ENCODE measurements at regions not wholly inside any gene's neighbourhood (a gene's known extent, or its start where the extent isn't known, plus 50 kb on each side); places are given as distances from the start of the nearest gene placed in this dataset.

GRCh38 chr5:133773247-133774202 is 161.2 kb upstream of the FSTL4 start:
- H3K9me3 ChIP-seq (ENCODE audit: control insufficient read depth, low read depth, low read length): no peaks in the 10 kb centered on the region
- 87% methylated on average over 7 of the region's 8 CpGs for WGBS (ENCODE audit: insufficient coverage, low lambda C conversion rate)
- no peaks in the 10 kb centered on the region for H3K4me1 ChIP-seq (ENCODE audit: control insufficient read depth, insufficient read depth, low read length)
- H3K4me3 ChIP-seq (ENCODE audit: low read length): no peak overlapping the region
- H3K27me3 ChIP-seq (ENCODE audit: control insufficient read depth, insufficient read depth, low read length): peaks cover 5% of the 10 kb centered on the region
- DNase-seq: no peak
- no peak overlapping the region for H3K27ac ChIP-seq (ENCODE audit: low read length)
- H3K36me3 ChIP-seq (ENCODE audit: control insufficient read depth, insufficient read depth, low read length): no peaks in the 10 kb centered on the region

DNA sequence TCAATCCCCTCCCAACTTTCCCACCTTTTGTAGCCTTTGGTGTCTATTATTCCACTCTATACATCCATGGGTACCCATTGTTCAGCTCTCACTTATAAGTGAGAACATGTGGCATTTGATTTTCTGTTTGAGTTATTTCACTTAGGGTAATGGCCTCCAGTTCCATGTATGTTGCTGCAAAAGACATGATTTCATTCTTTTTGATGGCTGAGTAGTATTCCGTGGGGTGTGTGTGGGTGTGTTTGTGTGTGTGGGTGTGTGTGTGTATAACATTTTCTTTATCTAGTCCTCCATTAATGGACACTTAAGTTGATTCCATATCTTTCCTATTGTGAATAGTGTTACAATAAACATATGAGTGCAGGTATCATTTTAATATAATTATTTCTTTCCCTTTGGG is 157.5 kb upstream of the FSTL4 start:
- no peak for DNase-seq
- no peaks in the 10 kb centered on the region for H3K4me1 ChIP-seq (ENCODE audit: control insufficient read depth, insufficient read depth, low read length)
- peaks cover 7% of the 10 kb centered on the region for H3K27me3 ChIP-seq (ENCODE audit: control insufficient read depth, insufficient read depth, low read length)
- no peak overlapping the region for H3K4me3 ChIP-seq (ENCODE audit: low read length)
- WGBS (ENCODE audit: insufficient coverage, low lambda C conversion rate): no CpG with 5 or more reads among the region's 1 CpG
- no peak overlapping the region for H3K27ac ChIP-seq (ENCODE audit: low read length)
- no peaks in the 10 kb centered on the region for H3K36me3 ChIP-seq (ENCODE audit: control insufficient read depth, insufficient read depth, low read length)
- H3K9me3 ChIP-seq (ENCODE audit: control insufficient read depth, low read depth, low read length): no peaks in the 10 kb centered on the region

GRCh38 chr5:133763744-133764143 is 151.4 kb upstream of the FSTL4 start:
- WGBS (ENCODE audit: insufficient coverage, low lambda C conversion rate): no CpG with 5 or more reads among the region's 4 CpGs
- Histone ChIP-seq H3K27me3 (ENCODE audit: control insufficient read depth, insufficient read depth, low read length) (peaks cover 15% of the 10 kb centered on the region), H3K9me3 (ENCODE audit: control insufficient read depth, low read depth, low read length) (no peaks in the 10 kb centered on the region), H3K4me3 (ENCODE audit: low read length) (no peak overlapping the region), H3K27ac (ENCODE audit: low read length) (no peak overlapping the region), H3K36me3 (ENCODE audit: control insufficient read depth, insufficient read depth, low read length) (no peaks in the 10 kb centered on the region), H3K4me1 (ENCODE audit: control insufficient read depth, insufficient read depth, low read length) (no peaks in the 10 kb centered on the region)
- no peak for DNase-seq

DNA sequence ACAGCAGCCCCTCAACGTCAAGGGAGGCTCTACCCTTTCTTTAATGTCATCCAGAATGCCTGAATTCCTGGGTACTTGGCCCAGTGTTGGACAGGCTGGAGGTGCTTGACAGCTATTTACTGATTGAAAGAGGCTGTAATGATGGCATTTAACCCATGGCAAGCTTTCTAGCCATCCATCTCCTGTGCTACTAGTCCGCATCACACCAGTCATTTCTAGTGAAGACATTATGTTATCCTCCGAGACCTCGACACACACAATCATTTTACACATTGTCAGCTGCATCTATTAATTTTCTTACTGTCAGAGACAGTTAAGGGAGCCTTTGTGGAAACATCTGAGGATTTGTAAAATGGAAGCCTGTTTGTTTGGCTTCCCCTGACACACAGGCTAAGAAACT is 149.3 kb upstream of the FSTL4 start:
- no peaks in the 10 kb centered on the region for H3K9me3 ChIP-seq (ENCODE audit: control insufficient read depth, low read depth, low read length)
- H3K4me1 ChIP-seq (ENCODE audit: control insufficient read depth, insufficient read depth, low read length): no peaks in the 10 kb centered on the region
- peaks cover 17% of the 10 kb centered on the region for H3K27me3 ChIP-seq (ENCODE audit: control insufficient read depth, insufficient read depth, low read length)
- no peak overlapping the region for H3K4me3 ChIP-seq (ENCODE audit: low read length)
- H3K36me3 ChIP-seq (ENCODE audit: control insufficient read depth, insufficient read depth, low read length): no peaks in the 10 kb centered on the region
- H3K27ac ChIP-seq (ENCODE audit: low read length): no peak overlapping the region
- no peak for DNase-seq
- WGBS (ENCODE audit: insufficient coverage, low lambda C conversion rate): 60% methylated on average over 1 of the region's 4 CpGs

- no CpG with 5 or more reads among the region's 3 CpGs for WGBS (ENCODE audit: insufficient coverage, low lambda C conversion rate)
- Histone ChIP-seq H3K27me3 (ENCODE audit: control insufficient read depth, insufficient read depth, low read length) (peaks cover 21% of the 10 kb centered on the region), H3K36me3 (ENCODE audit: control insufficient read depth, insufficient read depth, low read length) (no peaks in the 10 kb centered on the region), H3K27ac (ENCODE audit: low read length) (no peak overlapping the region), H3K9me3 (ENCODE audit: control insufficient read depth, low read depth, low read length) (no peaks in the 10 kb centered on the region), H3K4me3 (ENCODE audit: low read length) (no peak overlapping the region), H3K4me1 (ENCODE audit: control insufficient read depth, insufficient read depth, low read length) (no peaks in the 10 kb centered on the region)
- DNase-seq: no peak
These were observed 148.2 kb upstream of the FSTL4 start for GRCh38 chr5:133760532-133760931.

- Histone ChIP-seq H3K4me3 (ENCODE audit: low read length) (no peak overlapping the region), H3K27me3 (ENCODE audit: control insufficient read depth, insufficient read depth, low read length) (peaks cover 16% of the 10 kb centered on the region), H3K27ac (ENCODE audit: low read length) (no peak overlapping the region), H3K4me1 (ENCODE audit: control insufficient read depth, insufficient read depth, low read length) (no peaks in the 10 kb centered on the region), H3K9me3 (ENCODE audit: control insufficient read depth, low read depth, low read length) (no peaks in the 10 kb centered on the region), H3K36me3 (ENCODE audit: control insufficient read depth, insufficient read depth, low read length) (no peaks in the 10 kb centered on the region)
- no CpG with 5 or more reads among the region's 1 CpG for WGBS (ENCODE audit: insufficient coverage, low lambda C conversion rate)
- no peak for DNase-seq
These were observed 146.3 kb upstream of the FSTL4 start for GRCh38 chr5:133758641-133759040.

DNA sequence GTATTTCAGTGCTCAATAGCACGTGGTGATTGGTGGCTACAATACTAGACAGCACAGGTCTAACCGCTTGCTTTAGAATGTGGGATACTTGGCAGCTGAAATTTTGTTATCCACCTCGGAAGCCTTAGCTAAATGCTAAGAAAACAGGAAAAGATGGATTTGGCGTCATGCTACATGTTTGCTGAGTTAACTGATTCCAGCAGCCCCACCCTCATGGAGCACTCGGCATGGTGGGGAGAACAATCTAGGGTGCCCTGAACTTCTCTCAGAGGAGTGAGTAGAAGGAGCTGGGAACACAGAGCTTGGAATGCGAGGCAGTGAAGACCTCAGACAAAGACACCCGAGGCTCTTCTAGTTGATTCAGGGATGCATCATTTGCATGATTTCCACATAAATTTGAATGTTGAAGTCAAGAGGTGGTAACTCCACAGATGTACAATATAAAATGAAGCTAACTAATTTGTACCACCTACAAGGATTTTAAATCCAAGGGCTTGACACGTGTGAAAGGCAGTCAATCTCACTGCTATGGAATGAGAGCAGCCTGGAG is 145.1 kb upstream of the FSTL4 start:
- H3K27me3 ChIP-seq (ENCODE audit: control insufficient read depth, insufficient read depth, low read length): peaks cover 10% of the 10 kb centered on the region

DNA sequence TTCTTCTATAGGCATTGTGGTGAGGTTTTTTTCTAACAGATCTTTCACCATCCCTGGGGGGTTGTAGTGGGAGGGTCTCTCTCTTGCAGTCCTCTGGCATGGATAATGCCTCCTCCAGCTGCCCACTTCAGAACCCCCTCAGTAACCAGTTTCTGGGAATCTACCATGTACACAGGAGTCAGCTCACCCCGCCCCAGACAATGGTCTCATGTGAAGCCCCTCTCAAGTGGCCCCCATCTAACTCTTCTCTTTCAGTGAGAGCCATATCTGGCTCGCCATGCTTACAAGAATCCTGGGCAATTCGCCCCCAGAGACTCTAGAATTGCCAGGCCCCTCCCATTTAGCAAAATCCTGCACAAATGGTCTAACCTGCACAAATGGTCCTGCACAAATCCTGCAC is 144.4 kb upstream of the FSTL4 start:
- H3K36me3 ChIP-seq (ENCODE audit: control insufficient read depth, insufficient read depth, low read length): no peaks in the 10 kb centered on the region
- no peaks in the 10 kb centered on the region for H3K9me3 ChIP-seq (ENCODE audit: control insufficient read depth, low read depth, low read length)
- no peak overlapping the region for H3K27ac ChIP-seq (ENCODE audit: low read length)
- peaks cover 10% of the 10 kb centered on the region for H3K27me3 ChIP-seq (ENCODE audit: control insufficient read depth, insufficient read depth, low read length)
- H3K4me3 ChIP-seq (ENCODE audit: low read length): no peak overlapping the region
- WGBS (ENCODE audit: insufficient coverage, low lambda C conversion rate): no CpG with 5 or more reads among the region's 3 CpGs
- H3K4me1 ChIP-seq (ENCODE audit: control insufficient read depth, insufficient read depth, low read length): no peaks in the 10 kb centered on the region
- no peak for DNase-seq

More for the DNA sequence above, 145.1 kb upstream of the FSTL4 start:
- no peaks in the 10 kb centered on the region for H3K9me3 ChIP-seq (ENCODE audit: control insufficient read depth, low read depth, low read length)
- H3K27ac ChIP-seq (ENCODE audit: low read length): no peak overlapping the region
- no peaks in the 10 kb centered on the region for H3K36me3 ChIP-seq (ENCODE audit: control insufficient read depth, insufficient read depth, low read length)
- H3K4me1 ChIP-seq (ENCODE audit: control insufficient read depth, insufficient read depth, low read length): no peaks in the 10 kb centered on the region
- no peak for DNase-seq
- H3K4me3 ChIP-seq (ENCODE audit: low read length): no peak overlapping the region
- WGBS (ENCODE audit: insufficient coverage, low lambda C conversion rate): 60% methylated on average over 1 of the region's 8 CpGs

- DNase-seq: no peak
- Histone ChIP-seq H3K27ac (ENCODE audit: low read length) (no peak overlapping the region), H3K4me1 (ENCODE audit: control insufficient read depth, insufficient read depth, low read length) (no peaks in the 10 kb centered on the region), H3K36me3 (ENCODE audit: control insufficient read depth, insufficient read depth, low read length) (no peaks in the 10 kb centered on the region), H3K27me3 (ENCODE audit: control insufficient read depth, insufficient read depth, low read length) (peaks cover 10% of the 10 kb centered on the region), H3K4me3 (ENCODE audit: low read length) (no peak overlapping the region), H3K9me3 (ENCODE audit: control insufficient read depth, low read depth, low read length) (no peaks in the 10 kb centered on the region)
- WGBS (ENCODE audit: insufficient coverage, low lambda C conversion rate): no CpG with 5 or more reads among the region's 3 CpGs
These were observed 143.7 kb upstream of the FSTL4 start for GRCh38 chr5:133756036-133756435.

- H3K27me3 ChIP-seq (ENCODE audit: control insufficient read depth, insufficient read depth, low read length): peaks cover 8% of the 10 kb centered on the region
- whole genome bisulfite sequencing (ENCODE audit: insufficient coverage, low lambda C conversion rate): no CpG with 5 or more reads among the region's 5 CpGs
- DNase-seq: peak in 1 of 2 donors; percentile 11
- H3K9me3 ChIP-seq (ENCODE audit: control insufficient read depth, low read depth, low read length): no peaks in the 10 kb centered on the region
- no peak overlapping the region for H3K4me3 ChIP-seq (ENCODE audit: low read length)
- no peaks in the 10 kb centered on the region for H3K4me1 ChIP-seq (ENCODE audit: control insufficient read depth, insufficient read depth, low read length)
- H3K27ac ChIP-seq (ENCODE audit: low read length): no peak overlapping the region
- H3K36me3 ChIP-seq (ENCODE audit: control insufficient read depth, insufficient read depth, low read length): no peaks in the 10 kb centered on the region
These were observed 142.3 kb upstream of the FSTL4 start for GRCh38 chr5:133754575-133755169.
